ENCODE measurements at regions not wholly inside any gene's neighbourhood (a gene's known extent, or its start where the extent isn't known, plus 50 kb on each side); places are given as distances from the start of the nearest gene placed in this dataset.

GRCh38 chr1:222967466-222968240 is 152.8 kb downstream of the DISP1 start:
- no peak for DNase-seq (ENCODE audit: low spot score)
- no peak for TF ChIP-seq CTCF (IDR thresholded peaks at IDR 0.05; ENCODE audit: borderline replicate concordance, control extremely low read depth, extremely low read depth, insufficient read depth, missing control alignments)
- in situ Hi-C loops (cut with MboI; ENCODE audit: low sequenced_read_pairs, unreplicated experiment), result no loop called here

- no peak for DNase-seq (ENCODE audit: low spot score)
- TF ChIP-seq CTCF (IDR thresholded peaks at IDR 0.05; ENCODE audit: borderline replicate concordance, control extremely low read depth, extremely low read depth, insufficient read depth, missing control alignments), result no peak
- in situ Hi-C loops (cut with MboI; ENCODE audit: low sequenced_read_pairs, unreplicated experiment), result no loop called here
These were observed 155.2 kb downstream of the DISP1 start for GRCh38 chr1:222970040-222970439.

GRCh38 chr1:222970711-222971110 is 155.9 kb downstream of the DISP1 start:
- in situ Hi-C loops (cut with MboI; ENCODE audit: low sequenced_read_pairs, unreplicated experiment), result no loop called here
- DNase-seq (ENCODE audit: low spot score), result no peak
- no peak for TF ChIP-seq CTCF (IDR thresholded peaks at IDR 0.05; ENCODE audit: borderline replicate concordance, control extremely low read depth, extremely low read depth, insufficient read depth, missing control alignments)

GRCh38 chr1:222971146-222971545 is 156.3 kb downstream of the DISP1 start:
- no peak for TF ChIP-seq CTCF (IDR thresholded peaks at IDR 0.05; ENCODE audit: borderline replicate concordance, control extremely low read depth, extremely low read depth, insufficient read depth, missing control alignments)
- in situ Hi-C loops (cut with MboI; ENCODE audit: low sequenced_read_pairs, unreplicated experiment), result no loop called here
- DNase-seq (ENCODE audit: low spot score), result no peak

GRCh38 chr1:222973561-222973960 is 158.7 kb downstream of the DISP1 start:
- TF ChIP-seq CTCF (IDR thresholded peaks at IDR 0.05; ENCODE audit: borderline replicate concordance, control extremely low read depth, extremely low read depth, insufficient read depth, missing control alignments), result no peak
- in situ Hi-C loops (cut with MboI; ENCODE audit: low sequenced_read_pairs, unreplicated experiment), result no loop called here
- DNase-seq (ENCODE audit: low spot score), result no peak

- TF ChIP-seq CTCF (IDR thresholded peaks at IDR 0.05; ENCODE audit: borderline replicate concordance, control extremely low read depth, extremely low read depth, insufficient read depth, missing control alignments), result no peak
- no peak for DNase-seq (ENCODE audit: low spot score)
- in situ Hi-C loops (cut with MboI; ENCODE audit: low sequenced_read_pairs, unreplicated experiment), result no loop called here
These were observed 159.7 kb downstream of the DISP1 start for GRCh38 chr1:222974496-222974895.
